Body of pancreas (tissue), 4 donors: ENCODE measurements at regions not wholly inside any gene's neighbourhood (a gene's known extent, or its start where the extent isn't known, plus 50 kb on each side); places are given as distances from the start of the nearest gene placed in this dataset.

Source experiments
- ATAC-seq: fragments of 150-250 bp; one replicate; pipeline ENCODE4 v1.9.1; 2016
- DNase-seq, 4 donors: peaks; one replicate each; pipeline ENCODE4 v3.0.0-alpha.2; 2019
- H3K27ac ChIP-seq, 4 donors: fragments of 200-600 bp; sonication (generic); 1 replicate in 3 of 4; 2 replicates in 1 of 4; pipeline versions ENCODE4 v1.5.1 to v1.6.1; 2016 to 2019; ENCODE audit warnings: mild to moderate bottlenecking in 1 of 4, mixed read lengths in 1 of 4, moderate library complexity in 1 of 4
- H3K27me3 ChIP-seq, 2 donors: fragments of 200-600 bp; sonication (generic); one replicate each; pipeline ENCODE4 v1.6.0; 2016; ENCODE audit warnings: mild to moderate bottlenecking in 1 of 2
- H3K36me3 ChIP-seq, 2 donors: fragments of 200-600 bp; sonication (generic); replicated peaks in 1 of 2; 2 replicates each; pipeline ENCODE4 v1.5.1; 2016; ENCODE audit warnings: low read depth in 2 of 2; ENCODE audit not compliant: insufficient read depth in 1 of 2
- H3K4me1 ChIP-seq: fragments of 200-600 bp; sonication (generic); one replicate; pipeline ENCODE4 v1.6.0; 2016
- H3K4me3 ChIP-seq, 2 donors: fragments of 200-600 bp; sonication (generic); 1 replicate in 1 of 2; 2 replicates in 1 of 2; pipeline ENCODE4 v1.5.1; 2016 to 2019
- H3K9me3 ChIP-seq, 3 donors: fragments of 200-600 bp; sonication (generic); 1 replicate in 2 of 3; 2 replicates in 1 of 3; pipeline ENCODE4 v1.5.1; 2016
- POLR2A ChIP-seq, 3 donors: fragments of 450-650 bp; IDR thresholded peaks; one replicate each; pipeline ENCODE4 v1.6.1; 2016; ENCODE audit warnings: antibody characterized with exemption in 3 of 3, mild to moderate bottlenecking in 2 of 3
- WGBS, 2 donors: methylation state at CpG; one replicate each; pipeline ENCODE4 v1.1.5; 2017; 5-methylcytosine and 5-hydroxymethylcytosine counted together
- intact Hi-C: fragments of 100-400 bp; cut with DNase I; formaldehyde crosslinking; loops from one replicate; pipeline ENCODE4 v1.15.1; 2023
- TF ChIP-seq, protein P1 (sequence below), 7 experiments: fragments of 450-650 bp in 4 of 7; fragments of 200-600 bp in 3 of 7; sonication (generic) in 3 of 7; IDR thresholded peaks; one replicate each; pipeline ENCODE4 v1.5.1; 2016 to 2019; ENCODE audit warnings: antibody characterized with exemption in 7 of 7

DNA sequence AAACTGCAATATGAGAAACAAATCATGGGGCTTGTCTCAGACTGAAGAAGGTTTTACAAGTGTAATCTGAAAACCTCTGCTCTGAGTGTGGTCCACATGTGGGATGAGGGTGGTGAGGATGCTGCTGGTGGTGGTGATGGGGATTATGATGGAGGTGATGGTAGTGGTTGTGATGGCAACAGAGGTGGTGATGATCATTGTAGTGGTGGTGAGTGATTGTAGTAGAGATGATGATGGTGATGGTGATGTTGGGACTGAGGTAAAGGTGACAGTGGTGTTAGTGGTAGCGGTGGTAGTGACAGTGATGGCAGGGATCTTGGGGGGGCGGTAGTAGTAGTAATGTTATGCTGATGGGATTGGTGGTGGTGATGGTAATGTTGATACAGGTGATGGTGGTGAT lies 217.8 kb downstream of the ANAPC1 start:
- TF ChIP-seq POLR2A (IDR thresholded peaks at IDR 0.05): no peak
- TF ChIP-seq, protein P1, sequence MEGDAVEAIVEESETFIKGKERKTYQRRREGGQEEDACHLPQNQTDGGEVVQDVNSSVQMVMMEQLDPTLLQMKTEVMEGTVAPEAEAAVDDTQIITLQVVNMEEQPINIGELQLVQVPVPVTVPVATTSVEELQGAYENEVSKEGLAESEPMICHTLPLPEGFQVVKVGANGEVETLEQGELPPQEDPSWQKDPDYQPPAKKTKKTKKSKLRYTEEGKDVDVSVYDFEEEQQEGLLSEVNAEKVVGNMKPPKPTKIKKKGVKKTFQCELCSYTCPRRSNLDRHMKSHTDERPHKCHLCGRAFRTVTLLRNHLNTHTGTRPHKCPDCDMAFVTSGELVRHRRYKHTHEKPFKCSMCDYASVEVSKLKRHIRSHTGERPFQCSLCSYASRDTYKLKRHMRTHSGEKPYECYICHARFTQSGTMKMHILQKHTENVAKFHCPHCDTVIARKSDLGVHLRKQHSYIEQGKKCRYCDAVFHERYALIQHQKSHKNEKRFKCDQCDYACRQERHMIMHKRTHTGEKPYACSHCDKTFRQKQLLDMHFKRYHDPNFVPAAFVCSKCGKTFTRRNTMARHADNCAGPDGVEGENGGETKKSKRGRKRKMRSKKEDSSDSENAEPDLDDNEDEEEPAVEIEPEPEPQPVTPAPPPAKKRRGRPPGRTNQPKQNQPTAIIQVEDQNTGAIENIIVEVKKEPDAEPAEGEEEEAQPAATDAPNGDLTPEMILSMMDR (IDR thresholded peaks at IDR 0.05): no peak
- ATAC-seq: no peak
- Histone ChIP-seq H3K27me3 (no peaks in the 10 kb centered on the region), H3K27ac (no peak overlapping the region), H3K9me3 (no peaks in the 10 kb centered on the region), H3K36me3 (no peaks in the 10 kb centered on the region), H3K4me1 (no peaks in the 10 kb centered on the region), H3K4me3 (no peak overlapping the region)
- intact Hi-C loops: no loop called here
- WGBS, 2 donors: 98 to 99% methylated on average over 2 of the region's 2 CpGs
- no peak for DNase-seq

DNA sequence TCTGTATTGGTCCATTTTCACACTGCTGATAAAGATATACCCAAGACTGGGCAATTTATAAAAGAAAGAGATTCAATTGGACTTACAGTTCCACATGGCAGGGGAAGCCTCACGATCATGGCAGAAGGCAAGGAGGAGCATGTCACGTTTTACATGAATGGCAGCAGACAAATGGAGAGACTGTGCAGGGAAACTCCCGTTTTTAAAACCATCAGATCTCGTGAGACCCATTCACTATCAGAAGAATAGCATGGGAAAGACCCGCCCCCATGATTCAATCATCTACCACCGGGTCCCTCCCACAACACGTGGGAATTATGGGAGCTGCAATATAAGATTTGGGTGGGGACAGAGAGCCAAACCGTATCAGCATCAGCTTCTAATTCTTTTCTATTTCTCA lies 217.0 kb downstream of the ANAPC1 start:
- intact Hi-C loops: no loop called here
- Histone ChIP-seq H3K27me3 (no peaks in the 10 kb centered on the region), H3K9me3 (no peaks in the 10 kb centered on the region), H3K36me3 (no peaks in the 10 kb centered on the region), H3K27ac (peak overlapping the region in 1 of 4 donors; percentile 26), H3K4me3 (no peak overlapping the region), H3K4me1 (no peaks in the 10 kb centered on the region)
- DNase-seq (no peak), ATAC-seq (no peak)
- 64 to 73% methylated on average over 8 of the region's 8 CpGs for whole genome bisulfite sequencing, 2 donors
- TF ChIP-seq, protein P1 (IDR thresholded peaks at IDR 0.05): no peak
- no peak for TF ChIP-seq POLR2A (IDR thresholded peaks at IDR 0.05)

DNA sequence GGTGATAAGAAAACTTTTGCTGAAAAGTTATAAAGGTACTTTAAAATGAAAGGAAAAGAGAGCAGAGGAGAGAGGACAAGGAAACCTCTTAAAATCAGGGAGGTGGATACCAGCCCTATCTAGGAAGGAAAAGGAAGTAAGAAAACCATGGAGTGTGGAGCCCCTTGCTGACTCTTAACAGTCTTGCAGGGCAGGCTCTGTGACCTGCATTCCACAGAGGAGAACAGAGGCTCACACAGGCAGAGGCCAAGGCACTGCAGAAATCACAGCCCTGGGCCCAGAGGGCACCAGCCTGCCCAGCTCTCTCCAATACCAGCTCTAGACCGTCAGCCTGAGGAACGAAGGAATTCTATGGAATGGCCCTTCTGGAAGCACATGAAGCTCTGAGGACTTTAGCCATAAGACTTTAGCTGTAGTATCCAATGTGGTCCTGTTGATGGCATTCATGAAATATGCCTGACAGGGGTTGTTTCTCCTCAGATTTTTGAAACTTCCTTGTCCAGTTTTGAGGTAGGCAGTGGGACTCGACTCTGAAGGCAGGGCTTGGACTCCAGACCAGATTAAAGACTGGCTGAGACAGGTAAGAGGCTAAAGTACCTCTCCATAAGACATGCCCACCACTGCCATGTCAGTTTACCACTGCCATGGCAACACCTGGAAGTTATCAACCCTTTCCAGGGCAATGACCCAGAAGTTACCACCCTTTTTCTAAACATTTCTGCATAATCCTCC lies 216.3 kb downstream of the ANAPC1 start:
- Histone ChIP-seq H3K4me3 (no peak overlapping the region), H3K27me3 (no peaks in the 10 kb centered on the region), H3K27ac (peak overlapping the region in 3 of 4 donors; percentile 16 to 26 (median 23)), H3K36me3 (no peaks in the 10 kb centered on the region), H3K9me3 (no peaks in the 10 kb centered on the region), H3K4me1 (no peaks in the 10 kb centered on the region)
- ATAC-seq (peak; percentile 91), DNase-seq (peak in 3 of 4 donors; percentile 38 to 58 (median 58))
- WGBS, 2 donors: 58 to 73% methylated on average over 2 to 3 of the region's 3 CpGs
- intact Hi-C loops: no loop called here
- TF ChIP-seq, protein P1 (IDR thresholded peaks at IDR 0.05): peak in 4 of 7 experiments; percentile 50 to 59 (median 58)
- no peak for TF ChIP-seq POLR2A (IDR thresholded peaks at IDR 0.05)

DNA sequence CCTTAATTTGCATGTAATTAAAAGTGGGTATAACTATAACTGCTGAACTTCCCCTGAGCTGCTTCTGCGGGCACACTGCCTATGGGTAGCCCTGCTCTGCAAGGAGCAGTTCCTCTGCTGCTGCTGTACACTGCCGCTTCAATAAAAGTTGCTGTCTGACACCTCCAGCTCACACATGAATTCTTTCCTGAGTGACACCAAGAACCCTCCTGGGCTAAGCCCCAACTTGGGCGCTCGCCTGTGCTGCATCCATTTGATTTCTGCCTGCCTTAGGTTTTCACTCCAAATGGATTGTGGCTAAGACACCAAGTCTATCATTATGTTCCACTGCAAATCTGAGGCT lies 215.7 kb downstream of the ANAPC1 start:
- Histone ChIP-seq H3K4me1 (no peaks in the 10 kb centered on the region), H3K9me3 (no peaks in the 10 kb centered on the region), H3K36me3 (no peaks in the 10 kb centered on the region), H3K4me3 (no peak overlapping the region), H3K27ac (peak overlapping the region in 1 of 4 donors; percentile 16), H3K27me3 (no peaks in the 10 kb centered on the region)
- intact Hi-C loops: no loop called here
- DNase-seq (no peak), ATAC-seq (no peak)
- 93 to 100% methylated on average over 4 of the region's 4 CpGs for WGBS, 2 donors
- TF ChIP-seq, protein P1 (IDR thresholded peaks at IDR 0.05): no peak
- TF ChIP-seq POLR2A (IDR thresholded peaks at IDR 0.05): no peak

DNA sequence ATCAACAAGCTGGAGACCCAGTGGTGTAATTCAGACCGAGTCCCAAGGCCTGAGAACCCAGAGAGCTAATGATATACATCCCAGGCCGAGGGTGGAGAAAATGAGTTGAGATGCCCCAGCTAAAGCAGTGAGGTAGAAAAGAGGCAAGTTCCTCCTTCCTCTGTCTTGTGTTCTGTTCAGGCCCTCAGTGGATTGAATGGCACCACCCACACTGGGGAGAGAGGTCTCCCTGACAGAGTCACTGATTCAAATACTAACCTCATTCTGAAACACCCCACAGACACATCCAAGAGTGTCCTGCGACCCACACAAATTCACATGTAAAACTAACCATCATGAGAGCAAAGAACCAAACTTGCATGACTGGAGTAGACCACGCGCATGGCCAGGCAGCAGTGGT lies 215.3 kb downstream of the ANAPC1 start:
- 83 to 89% methylated on average over 4 to 5 of the region's 5 CpGs for WGBS, 2 donors
- Histone ChIP-seq H3K4me1 (peaks cover 3% of the 10 kb centered on the region), H3K4me3 (no peak overlapping the region), H3K27me3 (no peaks in the 10 kb centered on the region), H3K36me3 (no peaks in the 10 kb centered on the region), H3K9me3 (no peaks in the 10 kb centered on the region), H3K27ac (no peak overlapping the region)
- TF ChIP-seq, protein P1 (IDR thresholded peaks at IDR 0.05): no peak
- no peak for TF ChIP-seq POLR2A (IDR thresholded peaks at IDR 0.05)
- ATAC-seq (no peak), DNase-seq (no peak)
- intact Hi-C loops: no loop called here
